Fibroblast of lung (primary cell): ENCODE measurements at regions not wholly inside any gene's neighbourhood (a gene's known extent, or its start where the extent isn't known, plus 50 kb on each side); places are given as distances from the start of the nearest gene placed in this dataset.

ENCODE experiments used
- EZH2 ChIP-seq: IDR thresholded peaks from 2 replicates; pipeline ENCODE4 v1.5.1; 2012; ENCODE audit warnings: low read length, control low read depth, mild to moderate bottlenecking; ENCODE audit errors: missing control alignments
- TF ChIP-seq, protein P1 (sequence below), 2 donors: IDR thresholded peaks in 1 of 2; conservative IDR thresholded peaks in 1 of 2; 1 replicate in 1 of 2; 2 replicates in 1 of 2; pipeline ENCODE4 v1.5.1; 2011 to 2012; ENCODE audit warnings: low read length in 2 of 2, control low read depth in 1 of 2, inconsistent platforms in 1 of 2, low read depth in 1 of 2, mild to moderate bottlenecking in 1 of 2

DNA sequence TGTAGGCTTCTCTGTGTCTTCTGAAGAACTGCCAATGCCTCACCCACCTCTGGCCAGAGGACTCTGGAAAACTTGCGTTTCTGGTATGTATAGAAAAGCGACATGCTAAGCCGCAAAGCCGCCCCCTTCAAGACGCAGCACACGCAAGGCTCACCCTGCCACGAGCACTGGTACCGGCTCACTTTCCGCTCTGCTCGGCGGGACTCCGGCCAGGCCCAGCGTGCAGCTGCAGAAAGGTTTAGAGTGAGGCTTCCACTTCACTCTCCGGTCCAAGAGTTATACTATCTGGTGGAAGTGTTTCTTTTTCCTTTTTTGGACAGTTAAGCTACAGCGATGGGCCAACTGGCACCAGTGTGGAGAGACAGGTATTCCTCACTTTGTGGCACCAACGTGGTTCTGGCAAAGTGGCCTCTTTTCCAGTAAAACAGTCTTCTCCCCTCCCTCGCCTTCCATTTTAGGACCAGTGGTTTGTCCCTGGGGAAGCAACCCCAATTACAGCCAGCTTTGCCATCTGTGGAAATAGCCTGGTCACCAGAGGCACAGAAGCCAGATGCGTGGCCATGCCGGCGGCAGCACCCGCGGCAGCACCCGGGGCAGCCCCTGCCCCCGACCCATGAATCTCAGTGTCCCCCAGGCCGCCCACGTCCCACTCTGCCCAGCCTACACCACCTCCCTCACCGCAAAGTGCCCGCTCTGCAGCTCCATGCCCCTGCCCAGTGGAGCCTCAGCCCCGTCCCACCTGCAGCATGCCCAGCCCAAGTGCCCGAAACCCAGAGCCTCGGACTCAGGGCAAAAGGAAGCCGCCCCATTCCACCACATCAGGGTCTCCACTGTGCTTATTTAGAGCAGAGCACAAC, 91.6 kb upstream of the CTDP1 start:
- TF ChIP-seq, protein P1, sequence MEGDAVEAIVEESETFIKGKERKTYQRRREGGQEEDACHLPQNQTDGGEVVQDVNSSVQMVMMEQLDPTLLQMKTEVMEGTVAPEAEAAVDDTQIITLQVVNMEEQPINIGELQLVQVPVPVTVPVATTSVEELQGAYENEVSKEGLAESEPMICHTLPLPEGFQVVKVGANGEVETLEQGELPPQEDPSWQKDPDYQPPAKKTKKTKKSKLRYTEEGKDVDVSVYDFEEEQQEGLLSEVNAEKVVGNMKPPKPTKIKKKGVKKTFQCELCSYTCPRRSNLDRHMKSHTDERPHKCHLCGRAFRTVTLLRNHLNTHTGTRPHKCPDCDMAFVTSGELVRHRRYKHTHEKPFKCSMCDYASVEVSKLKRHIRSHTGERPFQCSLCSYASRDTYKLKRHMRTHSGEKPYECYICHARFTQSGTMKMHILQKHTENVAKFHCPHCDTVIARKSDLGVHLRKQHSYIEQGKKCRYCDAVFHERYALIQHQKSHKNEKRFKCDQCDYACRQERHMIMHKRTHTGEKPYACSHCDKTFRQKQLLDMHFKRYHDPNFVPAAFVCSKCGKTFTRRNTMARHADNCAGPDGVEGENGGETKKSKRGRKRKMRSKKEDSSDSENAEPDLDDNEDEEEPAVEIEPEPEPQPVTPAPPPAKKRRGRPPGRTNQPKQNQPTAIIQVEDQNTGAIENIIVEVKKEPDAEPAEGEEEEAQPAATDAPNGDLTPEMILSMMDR (conservative IDR thresholded peaks at IDR 0.05 in 1 of 2, IDR thresholded peaks at IDR 0.05 in 1 of 2; ENCODE audit: low read depth in 1 of 2, low read length in 2 of 2): no peak
- TF ChIP-seq EZH2: no peak
